ENCODE measurements at regions not wholly inside any gene's neighbourhood (a gene's known extent, or its start where the extent isn't known, plus 50 kb on each side); places are given as distances from the start of the nearest gene placed in this dataset.

DNA sequence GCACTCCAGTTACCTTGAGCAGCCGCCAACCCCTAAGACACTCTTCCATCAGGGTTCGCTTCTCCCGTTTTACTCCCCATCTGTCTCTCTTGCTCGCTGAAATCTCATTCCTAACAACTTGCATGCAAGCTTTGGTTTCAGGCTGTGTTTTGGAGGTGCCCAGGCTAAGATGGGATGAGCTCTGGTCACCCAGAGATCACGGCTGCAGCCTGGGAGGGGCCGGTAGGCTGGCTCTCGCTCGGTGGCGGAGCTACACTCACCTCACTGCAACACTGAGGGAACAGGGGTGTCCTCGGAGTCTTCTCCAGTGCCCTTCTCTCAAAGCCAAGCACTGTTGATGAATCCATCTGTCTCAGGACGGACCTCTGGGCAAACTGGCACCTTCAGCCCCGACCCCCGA lies 197.5 kb downstream of the BARX2 start:
- no peak for TF ChIP-seq CTCF (IDR thresholded peaks at IDR 0.05; ENCODE audit: low read length, missing control alignments)
- DNase-seq (ENCODE audit: low read depth) = no peak
- no peak overlapping the region for H3K4me3 ChIP-seq (replicated peaks; ENCODE audit: low read depth, low read length)

DNA sequence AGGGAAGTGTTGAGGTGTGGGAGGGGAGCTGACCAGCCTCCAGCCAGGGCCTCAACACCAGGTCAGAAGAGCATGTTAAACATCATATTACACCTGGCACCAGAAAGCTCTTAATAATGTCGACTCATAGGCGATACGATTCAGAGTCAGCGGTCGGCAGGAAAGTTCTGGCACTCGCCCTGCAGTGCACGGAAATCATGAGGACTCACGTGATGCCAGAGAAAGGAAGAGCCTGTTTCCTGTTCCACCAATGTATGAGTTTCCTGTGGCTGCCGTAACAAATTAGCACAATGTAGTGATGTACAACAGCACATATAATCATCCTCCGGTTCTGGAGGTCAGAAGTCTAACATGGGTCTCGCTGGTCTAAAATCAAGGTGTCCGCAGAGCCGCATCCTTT lies 198.8 kb downstream of the BARX2 start:
- no peak for TF ChIP-seq CTCF (IDR thresholded peaks at IDR 0.05; ENCODE audit: low read length, missing control alignments)
- no peak for DNase-seq (ENCODE audit: low read depth)
- H3K4me3 ChIP-seq (replicated peaks; ENCODE audit: low read depth, low read length) = no peak overlapping the region

GRCh38 chr11:129576652-129577051 lies 201.0 kb downstream of the BARX2 start:
- no peak for TF ChIP-seq CTCF (IDR thresholded peaks at IDR 0.05; ENCODE audit: low read length, missing control alignments)

GRCh38 chr11:129578006-129578405 lies 202.4 kb downstream of the BARX2 start:
- no peak overlapping the region for H3K4me3 ChIP-seq (replicated peaks; ENCODE audit: low read depth, low read length)
- no peak for TF ChIP-seq CTCF (IDR thresholded peaks at IDR 0.05; ENCODE audit: low read length, missing control alignments)

More at GRCh38 chr11:129576652-129577051, 201.0 kb downstream of the BARX2 start:
- no peak overlapping the region for H3K4me3 ChIP-seq (replicated peaks; ENCODE audit: low read depth, low read length)
- no peak for DNase-seq (ENCODE audit: low read depth)

GRCh38 chr11:129580278-129580677 lies 204.6 kb downstream of the BARX2 start:
- DNase-seq (ENCODE audit: low read depth) = no peak
- no peak overlapping the region for H3K4me3 ChIP-seq (replicated peaks; ENCODE audit: low read depth, low read length)
- no peak for TF ChIP-seq CTCF (IDR thresholded peaks at IDR 0.05; ENCODE audit: low read length, missing control alignments)

More at GRCh38 chr11:129578006-129578405, 202.4 kb downstream of the BARX2 start:
- no peak for DNase-seq (ENCODE audit: low read depth)

DNA sequence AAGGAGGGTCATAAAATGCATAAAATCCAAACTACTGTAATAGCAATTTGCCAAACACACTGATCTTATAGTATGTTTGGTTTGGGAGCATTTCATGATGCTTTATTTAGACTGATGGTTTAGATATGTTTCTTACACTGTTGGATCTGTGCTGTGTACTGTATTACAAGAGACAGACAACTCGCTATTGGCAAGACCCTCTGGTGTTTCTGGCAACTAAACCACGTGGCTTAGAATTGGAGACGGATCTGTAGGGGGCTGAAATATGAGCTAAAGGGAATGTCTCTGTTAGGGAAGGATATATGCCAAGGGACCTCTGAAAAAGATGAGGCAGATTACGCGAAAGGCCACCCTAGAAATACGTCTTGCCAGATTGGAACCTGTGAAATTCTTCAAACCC lies 208.7 kb downstream of the BARX2 start:
- no peak overlapping the region for H3K4me3 ChIP-seq (replicated peaks; ENCODE audit: low read depth, low read length)
- no peak for DNase-seq (ENCODE audit: low read depth)
- no peak for TF ChIP-seq CTCF (IDR thresholded peaks at IDR 0.05; ENCODE audit: low read length, missing control alignments)

DNA sequence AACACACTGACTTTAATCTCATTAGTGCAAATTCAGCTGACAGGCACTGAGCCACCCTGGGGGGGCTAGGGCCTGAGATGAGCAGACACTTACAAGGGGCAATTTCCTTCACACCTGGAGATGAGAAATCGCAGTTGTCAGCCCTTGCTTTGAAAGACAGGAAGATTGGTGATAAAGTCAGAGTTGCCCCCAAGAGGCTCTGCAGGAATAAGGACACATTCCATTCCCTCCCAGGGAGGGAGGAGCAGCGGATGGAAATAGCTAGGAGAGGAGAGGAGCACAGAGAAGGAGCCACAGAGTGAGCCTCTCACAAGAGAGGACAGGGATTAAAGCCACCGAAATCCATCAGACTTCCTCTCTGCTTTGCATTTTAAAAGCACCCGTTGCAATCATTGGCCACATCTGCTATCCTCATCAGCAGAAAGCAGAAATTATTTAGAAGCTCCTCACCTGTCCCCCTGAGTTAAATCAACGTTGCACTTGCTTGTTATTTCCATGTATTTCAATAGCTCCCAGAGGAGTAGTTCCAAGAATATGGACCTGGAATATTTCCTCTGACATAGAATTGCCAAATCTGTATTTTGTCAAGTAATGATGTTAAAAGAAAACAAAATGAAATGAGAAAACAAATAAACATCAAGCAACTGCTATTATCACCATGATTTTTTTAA lies 213.7 kb downstream of the BARX2 start:
- no peak for TF ChIP-seq CTCF (IDR thresholded peaks at IDR 0.05; ENCODE audit: low read length, missing control alignments)
- H3K4me3 ChIP-seq (replicated peaks; ENCODE audit: low read depth, low read length) = no peak overlapping the region
- no peak for DNase-seq (ENCODE audit: low read depth)

All from fibroblast of pulmonary artery (primary cell).